GM19372 (cell line): ENCODE measurements at regions not wholly inside any gene's neighbourhood (a gene's known extent, or its start where the extent isn't known, plus 50 kb on each side); places are given as distances from the start of the nearest gene placed in this dataset.
"Not testable (repeated sequence)": the region's sequence is repeated elsewhere in the genome, so short reads cannot be mapped to it uniquely, and the experiment has no call there.

ENCODE experiments used
- ATAC-seq: cut with Tn5 transposase; IDR thresholded peaks from one replicate; pipeline ENCODE4 v1.9.1; 2021; ENCODE audit warnings: mild to moderate bottlenecking, low read depth, moderate library complexity; ENCODE audit not compliant: unreplicated experiment

DNA sequence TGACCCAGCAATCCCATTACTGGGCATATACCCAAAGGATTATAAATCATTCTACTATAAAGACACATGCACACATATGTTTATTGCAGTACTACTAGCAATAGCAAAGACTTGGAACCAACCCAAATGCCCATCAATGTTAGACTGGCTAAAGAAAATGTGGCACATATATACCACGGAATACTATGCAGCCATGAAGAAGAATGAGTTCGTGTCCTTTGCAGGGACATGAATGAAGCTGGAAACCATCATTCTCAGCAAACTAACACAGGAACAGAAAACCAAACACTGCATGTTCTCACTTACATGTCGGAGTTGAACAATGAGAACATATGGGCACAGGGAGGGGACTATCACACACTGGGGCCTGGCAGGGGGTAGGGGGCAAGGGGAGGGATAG, 183.0 kb downstream of the HACE1 start:
- not testable (repeated sequence) for ATAC-seq

DNA sequence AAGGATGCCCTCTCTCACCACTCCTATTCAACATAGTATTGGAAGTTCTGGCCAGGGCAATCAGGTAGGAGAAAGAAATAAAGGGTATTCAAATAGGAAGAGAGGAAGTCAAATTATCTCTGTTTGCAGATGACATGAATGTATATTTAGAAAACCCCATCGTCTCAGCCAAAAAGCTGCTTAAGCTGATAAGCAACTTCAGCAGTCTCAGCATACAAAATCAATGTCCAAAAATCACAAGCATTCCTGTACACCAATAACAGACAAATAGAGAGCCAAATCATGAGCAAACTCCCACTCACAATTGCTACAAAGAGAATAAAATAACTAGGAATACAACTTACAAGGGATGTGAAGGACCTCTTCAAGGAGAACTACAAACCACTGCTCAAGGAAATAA, 184.6 kb downstream of the HACE1 start:
- ATAC-seq = not testable (repeated sequence)

DNA sequence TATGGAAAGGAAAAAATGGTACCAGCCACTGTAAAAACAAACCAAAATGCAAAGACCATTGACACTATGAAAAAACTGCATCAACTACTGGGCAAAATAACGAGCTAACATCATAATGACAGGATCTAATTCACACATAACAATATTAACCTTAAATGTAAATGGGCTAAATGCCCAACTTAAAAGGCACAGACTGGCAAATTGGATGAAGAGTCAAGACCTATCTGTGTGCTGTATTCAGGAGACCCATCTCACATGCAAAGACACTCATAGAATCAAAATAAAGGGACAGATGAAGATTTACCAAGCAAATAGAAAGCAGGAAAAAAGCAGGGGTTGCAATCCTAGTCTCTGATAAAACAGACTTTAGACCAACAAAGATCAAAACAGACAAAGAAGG, 186.6 kb downstream of the HACE1 start:
- ATAC-seq = not testable (repeated sequence)

DNA sequence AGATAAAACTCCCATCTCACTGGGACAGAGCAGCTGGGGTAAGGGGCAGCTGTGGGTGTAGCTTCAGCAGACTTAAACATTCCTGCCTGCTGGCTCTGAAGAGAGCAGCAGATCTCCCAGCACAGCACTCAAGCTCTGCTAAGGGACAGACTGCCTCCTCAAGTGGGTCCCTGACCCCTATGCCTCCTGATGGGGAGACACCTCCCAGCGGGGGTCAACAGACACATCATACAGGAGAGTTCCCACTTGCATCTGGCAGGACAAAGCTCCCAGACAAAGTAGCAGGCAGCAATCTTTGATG, 188.2 kb downstream of the HACE1 start:
- ATAC-seq = not testable (repeated sequence)

DNA sequence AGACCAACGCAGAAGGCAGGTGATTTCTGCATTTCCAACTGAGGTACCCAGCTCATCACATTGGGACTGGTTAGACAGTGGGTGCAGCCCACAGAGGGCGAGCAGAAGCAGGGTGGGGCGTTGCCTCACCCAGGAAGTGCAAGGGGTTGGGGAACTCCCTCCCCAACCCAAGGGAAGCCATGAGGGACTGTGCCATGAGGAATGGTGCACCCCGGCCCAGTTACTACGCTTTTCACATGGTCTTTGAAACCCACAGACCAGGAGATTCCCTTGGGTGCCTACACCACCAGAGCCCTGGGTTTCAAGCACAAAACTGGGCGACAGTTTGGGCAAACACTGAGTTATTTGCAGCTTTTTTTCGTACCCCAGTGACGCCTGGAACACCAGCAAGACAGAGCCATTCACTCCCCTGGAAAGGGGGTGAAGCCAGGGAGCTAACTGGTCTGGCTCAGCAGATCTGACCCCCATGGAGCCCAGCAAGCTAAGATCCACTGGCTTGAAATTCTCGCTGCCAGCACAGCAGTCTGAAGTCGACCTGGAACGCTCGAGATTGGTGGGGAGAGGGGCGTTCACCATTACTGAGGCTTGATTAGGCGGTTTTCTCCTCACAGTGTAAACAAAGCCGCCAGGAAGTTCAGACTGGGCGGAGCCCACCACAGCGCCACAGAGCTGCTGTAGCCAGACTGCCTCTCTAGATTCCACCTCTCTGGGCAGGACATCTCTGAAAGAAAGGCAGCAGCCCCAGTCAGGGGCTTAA, 188.7 kb downstream of the HACE1 start:
- ATAC-seq = not testable (repeated sequence)

DNA sequence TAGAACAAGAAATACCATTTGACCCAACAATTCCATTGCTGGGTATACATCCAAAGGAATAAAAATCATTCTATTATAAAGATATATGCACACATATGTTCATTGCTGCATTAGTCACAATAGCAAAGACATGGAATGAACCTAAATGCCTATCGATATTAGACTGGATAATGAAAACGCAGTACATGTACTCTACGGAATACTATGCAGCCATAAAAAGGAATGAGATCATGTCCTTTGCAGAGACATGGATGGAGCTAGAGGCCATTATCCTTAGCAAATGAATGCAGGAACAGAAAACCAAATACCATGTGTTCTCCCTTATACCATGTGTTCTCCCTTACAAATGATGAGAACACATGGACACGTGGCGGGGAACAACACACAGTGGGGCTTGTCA, 190.2 kb downstream of the HACE1 start:
- ATAC-seq = no peak

DNA sequence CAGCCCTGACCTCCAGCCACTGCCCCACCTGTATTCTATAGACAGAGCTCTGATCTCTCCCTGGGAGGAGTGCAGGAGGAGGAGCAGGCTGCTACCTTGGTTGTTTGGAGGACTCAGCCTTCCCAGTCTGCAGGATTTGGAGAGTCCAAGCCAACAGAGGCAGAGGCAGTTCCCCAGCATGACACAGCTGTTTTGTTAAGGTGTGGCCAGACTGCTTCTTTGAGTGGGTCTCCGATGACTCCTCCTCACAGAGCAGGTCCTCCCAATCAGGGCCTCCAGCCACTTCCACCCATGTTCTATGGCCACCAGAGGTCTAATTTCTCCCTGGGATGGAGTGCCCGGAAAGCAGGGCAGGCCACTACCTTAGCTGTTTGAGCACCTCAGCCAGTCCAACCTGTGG, 203.5 kb downstream of the HACE1 start:
- no peak for ATAC-seq

DNA sequence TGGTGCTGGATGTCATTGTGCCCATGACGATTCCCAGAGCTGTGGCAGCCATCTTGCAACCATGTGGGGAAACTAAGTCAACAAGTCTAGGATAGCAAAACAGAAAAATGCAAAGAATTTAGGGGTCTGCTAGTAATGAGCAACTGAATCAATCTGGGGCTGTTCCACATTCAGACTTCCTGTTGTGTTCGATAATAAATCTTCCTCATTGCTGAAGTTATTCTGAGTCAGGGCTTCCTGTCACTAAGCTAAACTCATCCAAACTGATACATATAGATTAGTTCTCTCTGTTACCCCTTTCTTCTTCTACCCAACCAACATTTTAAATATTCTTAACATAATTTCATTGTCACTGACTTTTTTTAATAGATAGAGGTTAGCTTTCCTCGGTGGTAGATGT, 205.9 kb downstream of the HACE1 start:
- ATAC-seq = no peak

DNA sequence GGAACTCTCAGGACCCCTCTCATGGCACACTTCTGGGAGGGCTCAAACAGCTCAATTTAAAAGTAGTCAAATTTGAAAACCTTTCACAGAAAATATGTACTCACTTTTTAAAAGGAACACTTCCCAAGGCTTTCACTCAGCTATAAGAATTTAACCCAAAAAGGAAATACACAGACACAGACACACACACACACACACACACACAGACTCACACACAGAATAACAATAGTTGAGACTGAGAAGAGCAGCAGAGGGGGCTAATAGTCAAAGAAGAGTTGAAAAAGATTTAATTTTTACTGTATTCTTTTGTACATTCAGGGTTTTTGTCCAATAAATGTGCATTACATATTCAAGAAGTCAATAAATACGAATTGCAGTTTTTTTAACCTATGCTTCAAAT, 211.4 kb downstream of the HACE1 start:
- ATAC-seq = no peak

DNA sequence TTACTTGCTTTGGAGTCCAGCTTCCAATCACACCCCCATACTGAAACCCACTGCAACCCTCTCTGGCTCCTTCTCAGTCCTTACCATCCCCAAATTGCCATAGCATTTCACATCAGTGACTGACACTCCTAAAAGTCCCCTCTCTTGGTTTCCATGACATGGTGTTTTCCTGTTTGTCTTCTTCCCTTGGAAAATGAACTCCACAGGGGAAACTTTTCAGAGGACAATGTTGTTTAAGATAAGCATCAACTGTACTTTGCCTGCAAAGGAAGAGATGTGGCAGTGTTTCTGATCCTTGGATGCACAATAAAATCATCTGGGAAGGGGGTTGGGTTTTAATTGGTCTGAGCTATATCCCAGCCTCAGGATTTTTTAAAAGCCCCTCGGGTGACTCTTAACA, 214.9 kb downstream of the HACE1 start:
- no peak for ATAC-seq

DNA sequence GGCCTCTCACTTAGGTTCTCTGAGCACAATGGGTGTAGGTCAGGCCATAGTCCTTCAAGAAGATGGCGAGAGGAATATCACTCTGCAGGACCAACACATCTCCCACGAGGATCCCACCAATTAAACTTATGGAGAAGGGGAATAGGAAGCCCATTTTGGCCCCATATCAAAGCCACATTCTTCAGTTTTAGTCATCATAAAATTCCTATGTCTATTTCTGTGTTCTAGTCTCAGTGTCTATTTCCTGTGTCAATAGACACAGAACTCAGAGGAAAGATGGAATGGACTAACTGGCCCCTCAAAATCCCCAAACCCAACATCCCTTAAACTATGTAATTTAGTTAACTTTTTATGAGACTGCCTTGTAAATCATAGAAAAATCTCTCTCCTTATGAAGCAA, 216.8 kb downstream of the HACE1 start:
- ATAC-seq = no peak

DNA sequence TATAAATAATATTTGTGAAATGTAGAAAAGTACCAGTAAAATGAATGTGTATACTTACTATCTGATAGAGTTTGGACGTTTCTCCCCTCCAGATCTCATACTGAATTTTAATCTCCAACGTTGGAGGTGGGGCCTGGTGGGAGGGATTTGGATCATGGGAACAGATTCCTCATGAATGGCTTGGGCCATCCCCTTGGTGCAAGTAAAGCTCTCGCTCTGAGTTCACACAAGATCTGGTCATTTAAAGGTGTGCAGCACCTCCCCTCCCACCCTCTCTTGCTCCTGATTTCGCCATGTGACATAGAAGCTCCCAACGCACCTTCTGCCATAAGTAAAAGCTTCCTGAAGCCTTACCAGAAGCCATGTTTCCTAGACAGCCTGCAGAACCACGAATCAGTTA, 219.0 kb downstream of the HACE1 start:
- no peak for ATAC-seq

DNA sequence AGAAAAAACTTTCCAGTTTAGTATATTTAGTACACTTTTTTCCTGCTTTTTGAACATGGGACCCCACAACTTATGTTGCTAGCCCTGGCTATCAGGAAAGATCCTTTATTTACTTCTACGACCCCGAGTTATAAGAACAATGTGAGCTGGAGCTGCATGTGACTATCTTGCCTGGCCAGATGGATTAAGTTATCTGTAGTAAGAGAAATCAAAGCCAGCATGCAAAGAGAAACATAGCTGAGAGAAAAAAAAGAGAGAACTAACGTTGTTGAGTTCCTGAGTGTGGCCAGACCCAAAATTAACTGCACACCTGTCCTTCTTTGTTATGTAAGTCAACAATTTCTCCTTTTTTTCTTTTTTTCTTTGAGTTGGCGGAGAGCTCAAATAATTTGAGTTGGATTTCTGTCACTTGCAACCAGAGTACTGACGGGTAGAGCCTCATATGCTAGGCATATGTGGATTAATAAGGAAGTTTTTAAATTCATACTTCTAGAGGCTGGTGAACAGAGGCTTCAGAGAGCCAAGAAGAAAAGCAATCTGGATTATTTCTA, 219.5 kb downstream of the HACE1 start:
- no peak for ATAC-seq

DNA sequence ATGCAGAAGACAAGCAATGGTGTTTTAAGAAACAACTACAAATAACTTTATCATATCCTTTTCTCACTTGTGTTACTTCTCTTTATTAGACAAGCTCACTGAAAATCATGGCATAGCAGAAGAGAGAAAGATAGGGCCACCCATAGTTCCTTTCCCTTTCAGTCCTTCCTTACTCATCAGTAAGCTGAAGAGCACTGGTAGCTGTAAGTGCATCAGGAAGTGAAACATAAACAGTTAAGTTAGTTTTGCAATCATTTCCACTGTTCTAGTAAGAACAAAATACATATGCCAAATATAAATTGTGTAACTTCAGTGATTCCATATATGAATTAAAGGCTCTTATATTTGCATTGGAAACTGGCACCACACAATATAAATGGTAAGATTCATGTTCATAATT, 220.1 kb downstream of the HACE1 start:
- ATAC-seq = peak; percentile 94

DNA sequence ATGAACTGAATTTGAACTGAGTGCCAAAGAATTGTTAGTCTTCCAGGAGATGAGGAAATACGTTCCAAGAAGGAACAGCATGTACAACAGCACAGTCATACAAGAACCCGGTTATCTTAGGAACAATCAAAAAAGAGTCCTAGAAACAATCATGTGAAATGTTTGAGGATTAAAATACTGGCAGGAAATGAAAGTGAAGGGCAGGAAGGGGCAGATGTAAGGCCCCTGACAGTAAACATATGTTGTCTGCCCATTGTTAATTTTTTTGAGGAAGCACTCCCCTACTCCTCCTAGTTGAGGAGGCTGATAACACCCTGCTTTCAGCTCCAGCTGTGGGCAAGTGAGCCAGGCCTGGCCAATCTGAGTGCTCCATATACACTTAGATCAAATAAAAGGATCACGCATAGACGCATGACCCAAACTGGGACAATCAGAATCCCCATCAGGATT, 220.9 kb downstream of the HACE1 start:
- ATAC-seq = no peak

DNA sequence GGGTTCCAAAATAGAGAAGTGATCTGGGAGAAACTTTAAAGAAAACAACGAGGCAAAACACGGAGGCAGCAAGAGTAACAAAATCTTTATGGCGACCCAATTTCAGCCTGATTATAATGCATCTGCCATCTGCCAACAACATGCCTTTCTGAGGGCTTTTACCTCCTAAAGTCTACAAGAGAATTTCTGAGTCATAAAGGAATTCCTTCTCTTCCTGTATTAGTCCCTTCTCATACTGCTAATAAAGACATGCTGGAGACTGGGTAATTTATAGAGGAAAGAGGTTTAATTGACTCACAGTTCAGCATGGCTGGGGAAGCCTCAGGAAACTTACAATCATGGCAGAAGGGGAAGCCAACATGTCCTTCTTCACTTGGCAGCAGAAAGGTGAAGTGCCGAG, 226.6 kb downstream of the HACE1 start:
- no peak for ATAC-seq

DNA sequence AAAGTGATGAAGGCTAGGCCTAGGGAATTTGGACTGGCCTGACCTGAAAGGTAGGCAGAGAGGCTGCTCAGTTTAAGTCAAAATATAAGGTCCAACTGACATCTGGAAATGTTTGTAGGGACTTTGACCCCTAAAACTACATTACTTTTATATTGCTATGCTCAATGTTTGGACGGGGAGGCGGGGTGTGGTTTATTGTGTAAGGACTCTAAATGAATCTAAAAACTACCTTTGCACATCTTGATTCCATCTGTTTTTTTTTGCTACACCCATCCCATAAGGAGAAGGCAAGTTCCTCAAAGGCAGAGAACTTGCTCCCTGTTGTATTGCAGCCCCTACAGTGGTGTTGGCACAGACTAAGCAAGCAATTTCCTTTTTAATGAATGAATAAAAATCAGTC, 227.1 kb downstream of the HACE1 start:
- ATAC-seq = no peak

DNA sequence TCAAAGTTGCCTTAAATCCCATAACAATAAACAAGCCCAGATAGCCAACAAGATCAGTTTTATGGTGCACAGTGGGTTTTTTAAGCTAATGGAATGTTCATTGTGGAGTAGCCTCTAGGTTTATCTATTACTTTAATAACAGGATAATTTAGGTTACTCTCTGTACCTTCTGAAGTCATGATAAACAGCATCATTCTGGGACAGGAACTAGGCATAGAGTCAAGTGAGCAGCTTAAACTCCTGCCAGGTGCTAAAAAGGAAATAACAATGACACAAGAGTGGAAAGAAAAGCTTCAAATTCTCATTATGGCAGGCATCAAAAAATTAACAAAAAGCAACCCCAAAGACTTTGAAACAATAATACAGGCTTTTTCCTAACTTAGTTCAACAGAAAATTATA, 228.8 kb downstream of the HACE1 start:
- no peak for ATAC-seq

DNA sequence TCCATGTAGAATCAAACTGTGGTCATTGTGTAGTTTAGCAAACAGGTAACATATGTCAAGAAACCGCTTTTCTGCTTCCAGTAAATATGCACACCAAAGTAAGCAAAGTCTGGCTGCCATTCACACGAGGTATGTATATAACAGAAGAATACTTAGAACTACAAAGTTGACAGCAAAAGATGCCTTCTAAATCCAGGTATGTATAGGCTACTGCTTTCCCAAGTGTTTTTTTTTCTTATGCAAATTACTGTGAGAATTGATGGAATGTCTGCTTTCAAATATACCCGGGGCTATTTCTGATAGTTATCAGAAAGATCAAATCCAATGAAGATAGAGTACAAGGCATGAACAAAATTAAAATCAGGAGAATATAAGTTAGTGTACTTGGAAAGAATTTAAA, 229.2 kb downstream of the HACE1 start:
- no peak for ATAC-seq

DNA sequence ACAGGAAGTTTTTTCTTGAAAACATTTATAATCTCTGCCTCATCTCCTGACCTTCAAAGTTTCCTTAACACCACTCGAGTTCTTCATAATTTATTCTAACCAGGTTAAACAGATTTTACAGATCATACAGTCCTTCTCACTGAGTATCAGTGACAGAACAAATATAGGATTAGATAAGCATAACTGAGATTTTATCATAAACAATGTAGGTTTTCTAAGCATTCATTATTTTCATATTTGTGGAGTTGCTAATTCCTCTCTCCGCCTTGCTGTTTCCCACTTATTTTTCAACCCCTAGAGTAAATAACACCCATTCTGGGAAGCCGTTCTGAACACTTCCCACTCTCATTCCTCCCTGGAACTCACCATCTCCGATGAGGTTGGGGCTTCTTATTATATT, 229.9 kb downstream of the HACE1 start:
- no peak for ATAC-seq

DNA sequence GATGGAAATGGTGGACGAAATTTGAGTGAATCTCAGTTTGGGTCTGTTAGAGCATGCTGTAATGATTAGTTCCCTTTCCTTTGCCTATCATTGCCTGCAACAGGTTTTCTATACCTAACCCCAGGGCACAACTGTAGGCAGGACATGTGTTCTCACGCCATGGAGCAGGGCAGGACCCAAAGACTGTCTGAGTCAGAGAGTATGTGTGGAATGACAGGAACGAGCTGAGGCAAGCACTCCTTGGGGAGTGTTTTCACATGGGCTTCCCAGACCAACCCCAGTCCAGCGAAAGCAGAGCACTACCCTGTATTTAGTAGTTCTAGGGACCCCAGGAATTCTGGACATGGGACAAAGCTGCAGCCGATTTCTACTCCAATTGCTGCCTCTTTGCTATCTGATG, 234.2 kb downstream of the HACE1 start:
- no peak for ATAC-seq

DNA sequence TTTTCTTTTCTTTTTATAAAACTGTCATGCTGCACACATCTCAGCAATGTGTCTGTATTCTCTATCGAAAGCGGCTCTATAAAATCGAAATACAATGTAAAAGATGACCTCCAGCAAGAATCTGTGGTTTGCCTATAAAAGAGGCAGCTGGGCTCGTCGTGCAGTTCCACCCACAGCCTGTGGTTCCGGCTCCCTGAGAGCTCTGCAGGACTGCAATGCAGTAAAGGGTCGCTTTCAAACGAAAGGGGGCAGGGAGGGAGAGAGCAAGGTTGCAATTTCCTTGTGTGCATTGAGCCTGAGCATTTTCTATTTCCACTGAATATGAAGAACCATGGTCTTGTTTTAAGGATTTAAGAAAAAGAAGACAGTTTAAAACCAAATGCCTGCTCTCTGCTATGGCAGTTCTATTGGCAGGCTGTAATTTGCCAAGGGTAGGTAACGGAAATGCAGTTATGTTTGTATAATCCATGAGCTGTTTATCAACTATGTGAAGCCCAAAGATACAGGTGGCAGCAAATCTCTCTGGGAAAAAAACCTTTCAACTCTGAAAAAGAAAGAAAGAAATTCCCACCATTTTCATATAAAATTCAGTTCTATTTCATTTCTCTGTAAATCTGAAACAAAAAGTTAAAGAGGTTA, 236.5 kb downstream of the HACE1 start:
- ATAC-seq = peak; percentile 71
